ENCODE measurements at regions not wholly inside any gene's neighbourhood (a gene's known extent, or its start where the extent isn't known, plus 50 kb on each side); places are given as distances from the start of the nearest gene placed in this dataset.

DNA sequence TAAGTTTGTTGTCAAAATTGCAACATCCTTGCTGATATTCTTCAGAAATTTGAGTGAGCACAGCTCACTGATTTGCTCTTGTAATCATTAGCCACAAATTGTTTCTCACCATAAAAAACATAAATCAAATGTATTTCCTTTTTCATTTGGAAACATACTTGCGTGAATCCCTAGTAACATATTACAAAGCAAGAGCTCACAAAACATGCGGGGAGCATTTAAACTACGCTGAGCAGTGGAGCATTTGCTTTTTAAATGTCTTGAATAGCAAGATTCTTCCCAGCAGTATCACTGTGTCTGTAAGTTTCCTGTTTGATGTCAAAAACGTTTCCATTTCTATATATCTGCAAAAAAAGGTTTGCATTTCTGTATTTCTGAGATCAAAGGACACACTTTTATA, 788.3 kb upstream of the SALL3 start:
- TF ChIP-seq POLR2AphosphoS5 (IDR thresholded peaks at IDR 0.05), result no peak
- TF ChIP-seq, protein P1, sequence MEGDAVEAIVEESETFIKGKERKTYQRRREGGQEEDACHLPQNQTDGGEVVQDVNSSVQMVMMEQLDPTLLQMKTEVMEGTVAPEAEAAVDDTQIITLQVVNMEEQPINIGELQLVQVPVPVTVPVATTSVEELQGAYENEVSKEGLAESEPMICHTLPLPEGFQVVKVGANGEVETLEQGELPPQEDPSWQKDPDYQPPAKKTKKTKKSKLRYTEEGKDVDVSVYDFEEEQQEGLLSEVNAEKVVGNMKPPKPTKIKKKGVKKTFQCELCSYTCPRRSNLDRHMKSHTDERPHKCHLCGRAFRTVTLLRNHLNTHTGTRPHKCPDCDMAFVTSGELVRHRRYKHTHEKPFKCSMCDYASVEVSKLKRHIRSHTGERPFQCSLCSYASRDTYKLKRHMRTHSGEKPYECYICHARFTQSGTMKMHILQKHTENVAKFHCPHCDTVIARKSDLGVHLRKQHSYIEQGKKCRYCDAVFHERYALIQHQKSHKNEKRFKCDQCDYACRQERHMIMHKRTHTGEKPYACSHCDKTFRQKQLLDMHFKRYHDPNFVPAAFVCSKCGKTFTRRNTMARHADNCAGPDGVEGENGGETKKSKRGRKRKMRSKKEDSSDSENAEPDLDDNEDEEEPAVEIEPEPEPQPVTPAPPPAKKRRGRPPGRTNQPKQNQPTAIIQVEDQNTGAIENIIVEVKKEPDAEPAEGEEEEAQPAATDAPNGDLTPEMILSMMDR (IDR thresholded peaks at IDR 0.05), result no peak
